Left lung (tissue), 4 donors: ENCODE measurements at regions not wholly inside any gene's neighbourhood (a gene's known extent, or its start where the extent isn't known, plus 50 kb on each side); places are given as distances from the start of the nearest gene placed in this dataset.

Experiments used
- ATAC-seq: fragments of 200-7000 bp; cut with Tn5 transposase; one replicate; pipeline ENCODE4 v1.9.1; 2020; ENCODE audit warnings: moderate library complexity
- DNase-seq, 4 donors: peaks; one replicate each; pipeline ENCODE4 v3.0.0-alpha.2; 2013 to 2020
- H3K27ac ChIP-seq, 2 donors: fragments of 200-600 bp; sonication (generic) in 1 of 2; one replicate each; pipeline versions ENCODE4 v1.5.0 to v1.8.0; 2020 to 2021
- H3K27me3 ChIP-seq, 2 donors: fragments of 200-600 bp; sonication (generic) in 1 of 2; one replicate each; pipeline versions ENCODE4 v1.5.0 to v1.8.0; 2020 to 2021
- H3K36me3 ChIP-seq, 2 donors: fragments of 200-600 bp; sonication (generic) in 1 of 2; one replicate each; pipeline versions ENCODE4 v1.5.0 to v1.8.0; 2020 to 2021
- H3K4me1 ChIP-seq, 2 donors: fragments of 200-600 bp; one replicate each; pipeline ENCODE4 v1.8.0; 2021
- H3K4me3 ChIP-seq, 2 donors: fragments of 200-600 bp; sonication (generic) in 1 of 2; one replicate each; pipeline versions ENCODE4 v1.5.0 to v1.8.0; 2020 to 2021; ENCODE audit warnings: mild to moderate bottlenecking in 1 of 2
- H3K9me3 ChIP-seq, 2 donors: fragments of 200-600 bp; sonication (generic) in 1 of 2; one replicate each; pipeline versions ENCODE4 v1.5.0 to v1.8.0; 2020 to 2021
- intact Hi-C, 2 donors: fragments of 100-400 bp; cut with DNase I; formaldehyde crosslinking; loops; one replicate each; pipeline versions ENCODE4 v1.11.2 to v1.14.2; 2022
- TF ChIP-seq, protein P1 (sequence below), 2 donors: fragments of 200-600 bp; sonication (generic) in 1 of 2; IDR thresholded peaks; one replicate each; pipeline versions ENCODE4 v1.5.0 to v1.8.0; 2021; ENCODE audit warnings: antibody characterized with exemption in 2 of 2
- donor health status: DM: no; HTN: yes; CAD: no.
- donor health status: DM: no; HTN: no; CAD: no.

DNA sequence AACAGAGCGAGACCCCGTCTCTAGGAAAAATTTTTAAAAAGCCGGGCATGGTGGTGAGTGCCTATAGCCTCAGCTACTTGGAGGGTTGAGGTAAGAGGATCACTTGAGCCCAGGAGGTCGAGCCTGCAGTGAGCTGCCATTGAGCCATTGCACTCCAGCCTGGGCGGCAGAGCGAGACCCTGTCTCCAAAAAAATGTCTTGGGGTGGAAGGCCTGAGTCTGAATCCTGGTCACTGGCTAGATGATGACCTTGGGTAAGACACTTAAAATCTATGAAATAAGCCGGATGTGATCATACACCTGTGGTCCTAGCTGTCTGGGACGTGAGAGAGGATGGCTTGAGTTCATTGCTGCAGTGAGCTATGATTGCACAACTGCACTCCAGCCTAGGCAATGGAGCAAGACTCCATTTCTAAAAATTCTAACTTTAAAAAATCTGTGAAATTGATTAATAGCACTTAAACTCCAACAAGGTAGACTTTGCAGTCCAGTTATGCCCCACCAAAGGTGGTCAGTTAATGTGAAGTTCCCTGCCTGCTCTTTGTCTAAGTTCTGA lies 157.3 kb upstream of the UMPS start:
- no peak for ATAC-seq
- Histone ChIP-seq H3K27me3 (no peaks in the 10 kb centered on the region), H3K4me3 (no peak overlapping the region), H3K9me3 (no peaks in the 10 kb centered on the region), H3K36me3 (no peaks in the 10 kb centered on the region), H3K27ac (no peak overlapping the region), H3K4me1 (no peaks in the 10 kb centered on the region)
- no peak for DNase-seq
- intact Hi-C loops = no loop called here
- TF ChIP-seq, protein P1, sequence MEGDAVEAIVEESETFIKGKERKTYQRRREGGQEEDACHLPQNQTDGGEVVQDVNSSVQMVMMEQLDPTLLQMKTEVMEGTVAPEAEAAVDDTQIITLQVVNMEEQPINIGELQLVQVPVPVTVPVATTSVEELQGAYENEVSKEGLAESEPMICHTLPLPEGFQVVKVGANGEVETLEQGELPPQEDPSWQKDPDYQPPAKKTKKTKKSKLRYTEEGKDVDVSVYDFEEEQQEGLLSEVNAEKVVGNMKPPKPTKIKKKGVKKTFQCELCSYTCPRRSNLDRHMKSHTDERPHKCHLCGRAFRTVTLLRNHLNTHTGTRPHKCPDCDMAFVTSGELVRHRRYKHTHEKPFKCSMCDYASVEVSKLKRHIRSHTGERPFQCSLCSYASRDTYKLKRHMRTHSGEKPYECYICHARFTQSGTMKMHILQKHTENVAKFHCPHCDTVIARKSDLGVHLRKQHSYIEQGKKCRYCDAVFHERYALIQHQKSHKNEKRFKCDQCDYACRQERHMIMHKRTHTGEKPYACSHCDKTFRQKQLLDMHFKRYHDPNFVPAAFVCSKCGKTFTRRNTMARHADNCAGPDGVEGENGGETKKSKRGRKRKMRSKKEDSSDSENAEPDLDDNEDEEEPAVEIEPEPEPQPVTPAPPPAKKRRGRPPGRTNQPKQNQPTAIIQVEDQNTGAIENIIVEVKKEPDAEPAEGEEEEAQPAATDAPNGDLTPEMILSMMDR (IDR thresholded peaks at IDR 0.05) = no peak

DNA sequence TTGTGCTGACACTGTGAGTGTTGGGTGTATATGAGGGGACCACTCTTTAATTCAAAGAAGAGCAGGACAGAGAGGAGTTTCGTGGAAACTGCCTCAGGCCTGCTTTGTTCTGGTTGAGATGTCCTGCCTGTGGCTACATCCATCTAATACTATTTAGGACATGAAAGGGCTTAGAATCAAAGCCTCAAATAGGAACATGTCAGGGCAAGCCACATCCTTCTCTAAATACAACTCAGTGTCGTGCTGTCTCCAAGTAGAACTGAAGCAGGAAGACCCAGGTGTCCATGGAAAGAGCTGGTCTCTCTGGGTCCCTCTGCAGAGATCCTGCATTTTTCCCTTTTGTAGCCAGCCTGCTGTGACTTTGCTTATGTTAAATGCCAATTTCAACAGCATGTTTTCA lies 156.2 kb upstream of the UMPS start:
- DNase-seq (no peak), ATAC-seq (no peak)
- H3K27ac ChIP-seq = no peak overlapping the region
- TF ChIP-seq, protein P1 (IDR thresholded peaks at IDR 0.05) = no peak
- H3K27me3 ChIP-seq = no peaks in the 10 kb centered on the region
- H3K4me1 ChIP-seq = no peaks in the 10 kb centered on the region
- no peaks in the 10 kb centered on the region for H3K36me3 ChIP-seq
- intact Hi-C loops = no loop called here
- no peaks in the 10 kb centered on the region for H3K9me3 ChIP-seq
- H3K4me3 ChIP-seq = no peak overlapping the region

- no peak for ATAC-seq
- Histone ChIP-seq H3K36me3 (no peaks in the 10 kb centered on the region), H3K9me3 (no peaks in the 10 kb centered on the region), H3K27ac (no peak overlapping the region), H3K27me3 (no peaks in the 10 kb centered on the region), H3K4me3 (no peak overlapping the region), H3K4me1 (no peaks in the 10 kb centered on the region)
- TF ChIP-seq, protein P1 (IDR thresholded peaks at IDR 0.05) = no peak
- intact Hi-C loops = no loop called here
- DNase-seq = no peak
Measured at GRCh38 chr3:124576565-124577493, 153.4 kb upstream of the UMPS start.

DNA sequence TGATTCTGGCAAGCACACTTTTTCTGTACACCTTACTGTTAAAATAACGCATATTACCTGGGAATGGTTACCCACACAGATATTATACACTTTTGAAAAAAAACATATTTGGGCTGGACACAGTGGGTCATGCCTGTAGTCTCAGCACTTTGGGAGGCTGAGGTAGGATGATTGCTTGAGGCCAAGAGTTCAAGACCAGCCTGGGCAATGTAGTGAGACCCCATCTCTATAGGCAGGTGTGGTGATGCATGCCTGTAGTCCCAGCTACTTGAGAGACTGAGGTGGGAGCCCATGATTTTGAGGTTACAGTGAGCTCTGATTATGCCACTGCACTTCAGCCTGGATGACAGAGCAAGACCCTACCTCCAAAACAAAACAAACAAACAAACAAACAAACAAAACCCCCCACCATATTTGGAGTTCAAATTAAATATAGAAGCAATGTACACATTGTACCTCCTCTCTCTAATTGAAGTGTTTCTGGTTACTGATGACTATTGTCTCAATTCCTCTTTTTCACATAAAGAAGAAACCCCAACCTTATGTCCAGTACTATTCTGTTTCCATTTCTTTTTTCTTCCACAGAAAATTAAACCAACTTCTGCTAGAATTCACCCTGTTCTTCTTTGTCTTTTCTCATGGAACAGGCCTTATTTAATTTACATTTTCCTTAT lies 152.6 kb upstream of the UMPS start:
- no peak overlapping the region for H3K4me3 ChIP-seq
- TF ChIP-seq, protein P1 (IDR thresholded peaks at IDR 0.05) = no peak
- ATAC-seq (no peak), DNase-seq (no peak)
- H3K9me3 ChIP-seq = no peaks in the 10 kb centered on the region
- H3K4me1 ChIP-seq = no peaks in the 10 kb centered on the region
- no peaks in the 10 kb centered on the region for H3K36me3 ChIP-seq
- intact Hi-C loops = no loop called here
- no peak overlapping the region for H3K27ac ChIP-seq
- H3K27me3 ChIP-seq = no peaks in the 10 kb centered on the region

DNA sequence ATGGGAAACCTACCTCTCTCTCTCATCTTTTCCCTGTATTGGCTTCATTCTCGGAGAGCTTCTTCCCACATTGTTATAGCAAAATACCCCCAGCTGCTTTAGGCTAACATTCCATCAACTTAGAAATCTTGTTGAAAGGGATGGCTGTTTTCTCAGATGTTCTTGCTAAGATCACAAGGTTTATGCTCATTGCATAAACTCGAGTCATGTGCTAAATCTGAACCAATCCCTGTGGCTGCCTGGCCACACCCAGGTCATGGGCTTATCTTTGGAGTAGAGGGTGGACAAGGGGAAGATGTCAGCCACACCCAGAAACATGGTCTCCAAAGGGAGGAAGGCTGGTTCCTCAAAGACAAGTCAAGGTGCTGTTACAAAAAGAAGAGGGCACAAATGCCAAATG lies 150.6 kb upstream of the UMPS start:
- Histone ChIP-seq H3K27me3 (peaks cover 0 to 18% of the 10 kb centered on the region in 2 donors), H3K36me3 (no peaks in the 10 kb centered on the region), H3K9me3 (no peaks in the 10 kb centered on the region), H3K4me3 (no peak overlapping the region), H3K4me1 (peaks cover 2 to 4% of the 10 kb centered on the region in 2 donors), H3K27ac (no peak overlapping the region)
- ATAC-seq (no peak), DNase-seq (no peak)
- TF ChIP-seq, protein P1 (IDR thresholded peaks at IDR 0.05) = no peak
- intact Hi-C loops = no loop called here
